GM23338 (cell line): ENCODE measurements at regions not wholly inside any gene's neighbourhood (a gene's known extent, or its start where the extent isn't known, plus 50 kb on each side); places are given as distances from the start of the nearest gene placed in this dataset.

Source experiments
- ATAC-seq: fragments of 200-7000 bp; cut with Tn5 transposase; 3 replicates; pipeline ENCODE4 v1.9.1; 2020
- DNase-seq: peaks from one replicate; pipeline ENCODE4 v3.0.0-alpha.2; 2015; ENCODE audit warnings: low spot score
- H2AFZ ChIP-seq: fragments of 200-600 bp; sonication (generic); 2 replicates; pipeline ENCODE4 v1.8.0; 2016; ENCODE audit warnings: antibody characterized with exemption, mild to moderate bottlenecking, moderate library complexity
- H3F3A ChIP-seq: fragments of 200-600 bp; sonication (generic); replicated peaks from 2 replicates; pipeline ENCODE4 v1.8.0; 2017; ENCODE audit warnings: antibody characterized with exemption, mixed run types, low read depth
- H3K27ac ChIP-seq: fragments of 200-600 bp; sonication (generic); 2 replicates; pipeline ENCODE4 v1.6.1; 2016; ENCODE audit warnings: low read depth
- H3K27me3 ChIP-seq: fragments of 200-600 bp; sonication (generic); 2 replicates; pipeline ENCODE4 v1.8.0; 2016; ENCODE audit warnings: mild to moderate bottlenecking, mixed run types, moderate library complexity; ENCODE audit not compliant: insufficient read depth
- H3K36me3 ChIP-seq: fragments of 200-600 bp; sonication (generic); 2 replicates; pipeline ENCODE4 v1.8.0; 2016; ENCODE audit warnings: mild to moderate bottlenecking; ENCODE audit not compliant: insufficient read depth
- H3K4me1 ChIP-seq: fragments of 200-600 bp; sonication (generic); 2 replicates; pipeline ENCODE4 v1.8.0; 2016; ENCODE audit warnings: mild to moderate bottlenecking, moderate library complexity; ENCODE audit not compliant: insufficient read depth
- H3K4me2 ChIP-seq: fragments of 200-600 bp; sonication (generic); 2 replicates; pipeline ENCODE4 v1.7.1; 2017; ENCODE audit warnings: mixed run types
- H3K4me3 ChIP-seq: fragments of 200-600 bp; sonication (generic); 2 replicates; pipeline ENCODE4 v1.6.1; 2016; ENCODE audit warnings: mixed run types
- H3K79me2 ChIP-seq: fragments of 200-600 bp; sonication (generic); replicated peaks from 2 replicates; pipeline ENCODE4 v1.8.0; 2017; ENCODE audit warnings: mild to moderate bottlenecking; ENCODE audit not compliant: insufficient read depth
- H3K9me2 ChIP-seq: fragments of 200-600 bp; sonication (generic); 2 replicates; pipeline ENCODE4 v1.8.0; 2017; ENCODE audit not compliant: insufficient read depth
- H4K20me1 ChIP-seq: fragments of 200-600 bp; sonication (generic); replicated peaks from 2 replicates; pipeline ENCODE4 v1.8.0; 2017; ENCODE audit warnings: mild to moderate bottlenecking; ENCODE audit not compliant: insufficient read depth
- H3K27ac Mint-ChIP-seq: 2 replicates; pipeline ENCODE4 v1.8.0; 2020; ENCODE audit warnings: inconsistent platforms, mild to moderate bottlenecking, moderate library complexity, mixed read lengths
- H3K27me3 Mint-ChIP-seq: 3 replicates; pipeline ENCODE4 v1.8.0; 2022; ENCODE audit warnings: low read depth, mild to moderate bottlenecking, moderate library complexity, mixed read lengths, inconsistent platforms; ENCODE audit not compliant: insufficient read depth, poor library complexity
- H3K36me3 Mint-ChIP-seq: 3 replicates; pipeline ENCODE4 v1.8.0; 2021; ENCODE audit warnings: low read depth, mild to moderate bottlenecking, inconsistent platforms, moderate library complexity, mixed read lengths
- H3K4me1 Mint-ChIP-seq: 3 replicates; pipeline ENCODE4 v1.8.0; 2020; ENCODE audit warnings: mild to moderate bottlenecking, inconsistent platforms, mixed read lengths
- H3K4me3 Mint-ChIP-seq: 3 replicates; pipeline ENCODE4 v1.8.0; 2021; ENCODE audit warnings: moderate library complexity, mild to moderate bottlenecking, inconsistent platforms, mixed read lengths
- H3K9me3 Mint-ChIP-seq: 3 replicates; pipeline ENCODE4 v1.8.0; 2020; ENCODE audit warnings: moderate library complexity, mild to moderate bottlenecking, inconsistent platforms, mixed read lengths
- CREB1 ChIP-seq: fragments of 250-450 bp; sonication (Bioruptor Pico); IDR thresholded peaks from 2 replicates; pipeline ENCODE4 v1.5.0; 2020; ENCODE audit warnings: low read depth, mild to moderate bottlenecking, moderate library complexity
- EZH2phosphoT487 ChIP-seq: fragments of 200-600 bp; sonication (generic); IDR thresholded peaks from one replicate; pipeline ENCODE4 v1.8.1; 2018; ENCODE audit warnings: antibody characterized with exemption; ENCODE audit not compliant: unreplicated experiment
- JUNB ChIP-seq: IDR thresholded peaks from one replicate; pipeline ENCODE4 v1.6.1; 2016; ENCODE audit warnings: antibody characterized with exemption; ENCODE audit not compliant: unreplicated experiment
- NANOG ChIP-seq: IDR thresholded peaks from 2 replicates; pipeline ENCODE4 v1.6.1; 2016; ENCODE audit warnings: antibody characterized with exemption, borderline replicate concordance
- POLR2AphosphoS5 ChIP-seq: IDR thresholded peaks from 2 replicates; pipeline ENCODE4 v1.6.1; 2016; ENCODE audit warnings: antibody characterized with exemption, low read depth
- REST ChIP-seq: IDR thresholded peaks from one replicate; pipeline ENCODE4 v1.6.1; 2018; ENCODE audit warnings: antibody characterized with exemption; ENCODE audit not compliant: unreplicated experiment
- STAT1 ChIP-seq: IDR thresholded peaks from one replicate; pipeline ENCODE4 v1.6.1; 2016; ENCODE audit warnings: antibody characterized with exemption; ENCODE audit not compliant: unreplicated experiment
- ZNF114 ChIP-seq: fragments of 250-450 bp; sonication (Bioruptor Pico); IDR thresholded peaks from 2 replicates; pipeline ENCODE4 v1.5.0; 2020; ENCODE audit warnings: mild to moderate bottlenecking, moderate library complexity
- TF ChIP-seq, protein P1 (sequence below): fragments of 250-450 bp; sonication (Bioruptor Pico); IDR thresholded peaks from 2 replicates; pipeline ENCODE4 v1.5.0; 2020; ENCODE audit warnings: mild to moderate bottlenecking, moderate library complexity
- TF ChIP-seq, protein P2 (sequence below): IDR thresholded peaks from 2 replicates; pipeline ENCODE4 v1.6.1; 2016; ENCODE audit warnings: antibody characterized with exemption

- Histone ChIP-seq H3K4me3 (no peak overlapping the region), H3K27ac (no peak overlapping the region), H3K4me2 (no peak overlapping the region), H3K4me1 (peaks cover 8% of the 10 kb centered on the region; the same call in 1 of the 2 replicates), H3K79me2 (no peaks in the 10 kb centered on the region), H3F3A (no peaks in the 10 kb centered on the region), H3K9me2 (0 out of 2 replicates have a peak, but pooled peaks cover 10% of the 10 kb centered on the region), H3K27me3 (no peaks in the 10 kb centered on the region), H2AFZ (no peak overlapping the region), H4K20me1 (no peaks in the 10 kb centered on the region), H3K36me3 (no peaks in the 10 kb centered on the region)
- no peak for DNase-seq
- no peaks in the 10 kb centered on the region for H3K36me3 Mint-ChIP-seq
- H3K4me3 Mint-ChIP-seq, result no peak overlapping the region
- TF ChIP-seq POLR2AphosphoS5, result no peak
- no peak for TF ChIP-seq REST
- TF ChIP-seq, protein P1, sequence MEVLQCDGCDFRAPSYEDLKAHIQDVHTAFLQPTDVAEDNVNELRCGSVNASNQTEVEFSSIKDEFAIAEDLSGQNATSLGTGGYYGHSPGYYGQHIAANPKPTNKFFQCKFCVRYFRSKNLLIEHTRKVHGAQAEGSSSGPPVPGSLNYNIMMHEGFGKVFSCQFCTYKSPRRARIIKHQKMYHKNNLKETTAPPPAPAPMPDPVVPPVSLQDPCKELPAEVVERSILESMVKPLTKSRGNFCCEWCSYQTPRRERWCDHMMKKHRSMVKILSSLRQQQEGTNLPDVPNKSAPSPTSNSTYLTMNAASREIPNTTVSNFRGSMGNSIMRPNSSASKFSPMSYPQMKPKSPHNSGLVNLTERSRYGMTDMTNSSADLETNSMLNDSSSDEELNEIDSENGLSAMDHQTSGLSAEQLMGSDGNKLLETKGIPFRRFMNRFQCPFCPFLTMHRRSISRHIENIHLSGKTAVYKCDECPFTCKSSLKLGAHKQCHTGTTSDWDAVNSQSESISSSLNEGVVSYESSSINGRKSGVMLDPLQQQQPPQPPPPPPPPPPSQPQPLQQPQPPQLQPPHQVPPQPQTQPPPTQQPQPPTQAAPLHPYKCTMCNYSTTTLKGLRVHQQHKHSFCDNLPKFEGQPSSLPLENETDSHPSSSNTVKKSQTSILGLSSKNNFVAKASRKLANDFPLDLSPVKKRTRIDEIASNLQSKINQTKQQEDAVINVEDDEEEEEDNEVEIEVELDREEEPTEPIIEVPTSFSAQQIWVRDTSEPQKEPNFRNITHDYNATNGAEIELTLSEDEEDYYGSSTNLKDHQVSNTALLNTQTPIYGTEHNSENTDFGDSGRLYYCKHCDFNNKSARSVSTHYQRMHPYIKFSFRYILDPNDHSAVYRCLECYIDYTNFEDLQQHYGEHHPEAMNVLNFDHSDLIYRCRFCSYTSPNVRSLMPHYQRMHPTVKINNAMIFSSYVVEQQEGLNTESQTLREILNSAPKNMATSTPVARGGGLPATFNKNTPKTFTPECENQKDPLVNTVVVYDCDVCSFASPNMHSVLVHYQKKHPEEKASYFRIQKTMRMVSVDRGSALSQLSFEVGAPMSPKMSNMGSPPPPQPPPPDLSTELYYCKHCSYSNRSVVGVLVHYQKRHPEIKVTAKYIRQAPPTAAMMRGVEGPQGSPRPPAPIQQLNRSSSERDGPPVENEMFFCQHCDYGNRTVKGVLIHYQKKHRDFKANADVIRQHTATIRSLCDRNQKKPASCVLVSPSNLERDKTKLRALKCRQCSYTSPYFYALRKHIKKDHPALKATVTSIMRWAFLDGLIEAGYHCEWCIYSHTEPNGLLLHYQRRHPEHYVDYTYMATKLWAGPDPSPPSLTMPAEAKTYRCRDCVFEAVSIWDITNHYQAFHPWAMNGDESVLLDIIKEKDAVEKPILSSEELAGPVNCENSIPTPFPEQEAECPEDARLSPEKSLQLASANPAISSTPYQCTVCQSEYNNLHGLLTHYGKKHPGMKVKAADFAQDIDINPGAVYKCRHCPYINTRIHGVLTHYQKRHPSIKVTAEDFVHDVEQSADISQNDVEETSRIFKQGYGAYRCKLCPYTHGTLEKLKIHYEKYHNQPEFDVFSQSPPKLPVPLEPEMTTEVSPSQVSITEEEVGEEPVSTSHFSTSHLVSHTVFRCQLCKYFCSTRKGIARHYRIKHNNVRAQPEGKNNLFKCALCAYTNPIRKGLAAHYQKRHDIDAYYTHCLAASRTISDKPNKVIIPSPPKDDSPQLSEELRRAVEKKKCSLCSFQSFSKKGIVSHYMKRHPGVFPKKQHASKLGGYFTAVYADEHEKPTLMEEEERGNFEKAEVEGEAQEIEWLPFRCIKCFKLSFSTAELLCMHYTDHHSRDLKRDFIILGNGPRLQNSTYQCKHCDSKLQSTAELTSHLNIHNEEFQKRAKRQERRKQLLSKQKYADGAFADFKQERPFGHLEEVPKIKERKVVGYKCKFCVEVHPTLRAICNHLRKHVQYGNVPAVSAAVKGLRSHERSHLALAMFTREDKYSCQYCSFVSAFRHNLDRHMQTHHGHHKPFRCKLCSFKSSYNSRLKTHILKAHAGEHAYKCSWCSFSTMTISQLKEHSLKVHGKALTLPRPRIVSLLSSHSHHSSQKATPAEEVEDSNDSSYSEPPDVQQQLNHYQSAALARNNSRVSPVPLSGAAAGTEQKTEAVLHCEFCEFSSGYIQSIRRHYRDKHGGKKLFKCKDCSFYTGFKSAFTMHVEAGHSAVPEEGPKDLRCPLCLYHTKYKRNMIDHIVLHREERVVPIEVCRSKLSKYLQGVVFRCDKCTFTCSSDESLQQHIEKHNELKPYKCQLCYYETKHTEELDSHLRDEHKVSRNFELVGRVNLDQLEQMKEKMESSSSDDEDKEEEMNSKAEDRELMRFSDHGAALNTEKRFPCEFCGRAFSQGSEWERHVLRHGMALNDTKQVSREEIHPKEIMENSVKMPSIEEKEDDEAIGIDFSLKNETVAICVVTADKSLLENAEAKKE (CRISPR knock-in tag), result no peak
- TF ChIP-seq CREB1 (CRISPR knock-in tag), result no peak
- TF ChIP-seq EZH2phosphoT487, result no peak
- TF ChIP-seq NANOG, result no peak
- TF ChIP-seq JUNB, result no peak
- no peak for TF ChIP-seq ZNF114 (CRISPR knock-in tag)
- TF ChIP-seq, protein P2, sequence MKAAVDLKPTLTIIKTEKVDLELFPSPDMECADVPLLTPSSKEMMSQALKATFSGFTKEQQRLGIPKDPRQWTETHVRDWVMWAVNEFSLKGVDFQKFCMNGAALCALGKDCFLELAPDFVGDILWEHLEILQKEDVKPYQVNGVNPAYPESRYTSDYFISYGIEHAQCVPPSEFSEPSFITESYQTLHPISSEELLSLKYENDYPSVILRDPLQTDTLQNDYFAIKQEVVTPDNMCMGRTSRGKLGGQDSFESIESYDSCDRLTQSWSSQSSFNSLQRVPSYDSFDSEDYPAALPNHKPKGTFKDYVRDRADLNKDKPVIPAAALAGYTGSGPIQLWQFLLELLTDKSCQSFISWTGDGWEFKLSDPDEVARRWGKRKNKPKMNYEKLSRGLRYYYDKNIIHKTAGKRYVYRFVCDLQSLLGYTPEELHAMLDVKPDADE, result no peak
- TF ChIP-seq STAT1, result no peak
- no peak overlapping the region for H3K27ac Mint-ChIP-seq
- H3K27me3 Mint-ChIP-seq, result peaks cover 4% of the 10 kb centered on the region
- H3K4me1 Mint-ChIP-seq, result peaks cover 16% of the 10 kb centered on the region
- no peak for ATAC-seq
- no peaks in the 10 kb centered on the region for H3K9me3 Mint-ChIP-seq
Observed at GRCh38 chr6:44734886-44735629, 347.6 kb downstream of the CDC5L start.
